ENCODE measurements at regions not wholly inside any gene's neighbourhood (a gene's known extent, or its start where the extent isn't known, plus 50 kb on each side); places are given as distances from the start of the nearest gene placed in this dataset.
A peak's percentile ranks its signal among the peaks of the same experiment; 100 is the strongest.

DNA sequence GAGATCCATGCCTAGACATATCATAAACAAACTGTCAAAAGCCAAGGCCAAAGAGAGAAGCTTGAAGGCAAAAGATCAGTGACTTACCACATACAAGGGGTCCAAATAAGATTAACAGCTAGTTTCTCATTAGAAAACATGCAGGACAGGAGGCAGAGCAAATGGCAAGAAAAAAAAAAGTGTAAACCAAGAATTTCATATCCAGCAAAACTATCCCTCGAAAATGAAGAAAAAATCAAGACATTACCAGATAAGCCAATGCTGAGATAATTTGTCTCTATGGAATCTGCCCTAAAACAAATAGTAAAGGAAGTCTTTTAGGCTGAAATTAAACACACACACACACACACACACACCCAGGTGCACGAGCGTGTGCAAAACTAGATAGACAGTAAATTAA is 99.6 kb upstream of the NSMCE3 start:
- Mint-ChIP-seq H3K27ac (ENCODE audit: low read depth, unreplicated experiment) (no peak overlapping the region), H3K27me3 (ENCODE audit: insufficient read depth, unreplicated experiment) (peaks cover 64% of the 10 kb centered on the region), H3K9me3 (ENCODE audit: unreplicated experiment) (peaks cover 17% of the 10 kb centered on the region), H3K4me1 (ENCODE audit: insufficient read depth, unreplicated experiment) (no peaks in the 10 kb centered on the region), H3K36me3 (ENCODE audit: insufficient read depth, unreplicated experiment) (no peaks in the 10 kb centered on the region), H3K4me3 (ENCODE audit: unreplicated experiment) (no peak overlapping the region)
- TF ChIP-seq, protein P1, sequence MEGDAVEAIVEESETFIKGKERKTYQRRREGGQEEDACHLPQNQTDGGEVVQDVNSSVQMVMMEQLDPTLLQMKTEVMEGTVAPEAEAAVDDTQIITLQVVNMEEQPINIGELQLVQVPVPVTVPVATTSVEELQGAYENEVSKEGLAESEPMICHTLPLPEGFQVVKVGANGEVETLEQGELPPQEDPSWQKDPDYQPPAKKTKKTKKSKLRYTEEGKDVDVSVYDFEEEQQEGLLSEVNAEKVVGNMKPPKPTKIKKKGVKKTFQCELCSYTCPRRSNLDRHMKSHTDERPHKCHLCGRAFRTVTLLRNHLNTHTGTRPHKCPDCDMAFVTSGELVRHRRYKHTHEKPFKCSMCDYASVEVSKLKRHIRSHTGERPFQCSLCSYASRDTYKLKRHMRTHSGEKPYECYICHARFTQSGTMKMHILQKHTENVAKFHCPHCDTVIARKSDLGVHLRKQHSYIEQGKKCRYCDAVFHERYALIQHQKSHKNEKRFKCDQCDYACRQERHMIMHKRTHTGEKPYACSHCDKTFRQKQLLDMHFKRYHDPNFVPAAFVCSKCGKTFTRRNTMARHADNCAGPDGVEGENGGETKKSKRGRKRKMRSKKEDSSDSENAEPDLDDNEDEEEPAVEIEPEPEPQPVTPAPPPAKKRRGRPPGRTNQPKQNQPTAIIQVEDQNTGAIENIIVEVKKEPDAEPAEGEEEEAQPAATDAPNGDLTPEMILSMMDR (IDR thresholded peaks at IDR 0.05; ENCODE audit: unreplicated experiment): no peak
- DNase-seq (ENCODE audit: unreplicated experiment): no peak
- CTCF ChIA-PET: no interaction called here
- POLR2A ChIA-PET: no interaction called here
- BruUV-seq (replicated peaks): no TSS peak
- intact Hi-C loops (cut with micrococcal nuclease): no loop called here

DNA sequence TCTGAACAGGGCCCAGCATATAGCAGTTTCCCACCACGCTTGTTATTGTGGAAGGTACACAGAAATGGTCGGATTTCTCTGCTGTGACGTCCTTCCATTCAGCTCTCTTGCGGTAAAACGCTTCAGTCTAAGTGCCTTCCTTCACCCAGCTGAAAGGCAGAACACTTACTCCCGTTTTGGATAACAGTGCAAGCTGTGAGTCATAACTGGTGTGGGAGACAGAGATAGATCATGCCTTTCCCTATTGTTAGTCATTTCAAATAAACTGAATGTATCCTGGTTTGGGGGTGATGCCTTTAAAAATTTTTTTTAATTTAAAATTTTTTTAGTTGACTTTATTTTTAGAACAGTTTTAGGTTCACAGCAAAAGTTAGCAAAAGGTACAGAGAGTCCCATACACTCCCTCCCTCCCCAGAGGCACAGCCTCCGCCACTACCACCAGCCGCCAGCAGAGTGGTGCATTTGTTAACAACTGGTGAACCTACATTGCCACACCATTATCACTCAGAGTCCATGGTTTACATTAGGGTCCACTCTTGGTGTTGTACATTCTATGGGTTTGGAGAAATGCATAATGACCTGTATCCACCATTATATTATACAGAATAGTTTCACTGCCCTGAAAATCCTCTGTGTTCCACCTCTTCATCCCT is 94.9 kb upstream of the NSMCE3 start:
- POLR2A ChIA-PET: no interaction called here
- CTCF ChIA-PET: interaction anchor here (0.6 to 1.5 kb wide), 3 partner anchors 72 to 606 kb away, joined by 3 to 4 read pairs (median 3); no protein-coding TSS in a partner anchor
- H3K36me3 Mint-ChIP-seq (ENCODE audit: insufficient read depth, unreplicated experiment): no peaks in the 10 kb centered on the region
- peak; percentile 4 for DNase-seq (ENCODE audit: unreplicated experiment)
- intact Hi-C loops (cut with micrococcal nuclease): no loop called here
- TF ChIP-seq, protein P1 (IDR thresholded peaks at IDR 0.05; ENCODE audit: unreplicated experiment): no peak
- H3K4me3 Mint-ChIP-seq (ENCODE audit: unreplicated experiment): no peak overlapping the region
- H3K27ac Mint-ChIP-seq (ENCODE audit: low read depth, unreplicated experiment): no peak overlapping the region
- H3K9me3 Mint-ChIP-seq (ENCODE audit: unreplicated experiment): peaks cover 8% of the 10 kb centered on the region
- H3K4me1 Mint-ChIP-seq (ENCODE audit: insufficient read depth, unreplicated experiment): no peaks in the 10 kb centered on the region
- BruUV-seq (replicated peaks): no TSS peak
- peaks cover 62% of the 10 kb centered on the region for H3K27me3 Mint-ChIP-seq (ENCODE audit: insufficient read depth, unreplicated experiment)

DNA sequence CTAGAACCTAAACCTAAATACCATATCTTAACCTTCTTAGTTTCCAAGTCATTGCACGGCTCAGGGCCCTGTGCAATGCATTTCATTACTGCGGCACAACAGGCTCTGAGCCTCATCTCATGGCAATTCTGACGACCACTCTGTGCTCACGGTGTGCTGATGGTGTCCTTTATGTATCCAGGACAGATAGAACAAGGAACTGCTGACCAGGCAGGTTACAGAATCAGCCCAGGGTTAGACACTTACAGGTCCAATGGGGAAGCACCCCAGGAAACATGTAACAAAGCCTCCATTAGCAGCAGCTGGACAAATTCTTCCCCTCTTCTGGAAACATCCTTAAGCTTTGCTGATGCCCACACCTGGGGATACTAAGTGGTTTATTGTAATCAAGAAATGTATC is 91.9 kb upstream of the NSMCE3 start:
- no peak for DNase-seq (ENCODE audit: unreplicated experiment)
- H3K27ac Mint-ChIP-seq (ENCODE audit: low read depth, unreplicated experiment): no peak overlapping the region
- BruUV-seq (replicated peaks): no TSS peak
- TF ChIP-seq, protein P1 (IDR thresholded peaks at IDR 0.05; ENCODE audit: unreplicated experiment): no peak
- no peaks in the 10 kb centered on the region for H3K4me1 Mint-ChIP-seq (ENCODE audit: insufficient read depth, unreplicated experiment)
- no peak overlapping the region for H3K4me3 Mint-ChIP-seq (ENCODE audit: unreplicated experiment)
- H3K9me3 Mint-ChIP-seq (ENCODE audit: unreplicated experiment): no peaks in the 10 kb centered on the region
- peaks cover 87% of the 10 kb centered on the region for H3K27me3 Mint-ChIP-seq (ENCODE audit: insufficient read depth, unreplicated experiment)
- intact Hi-C loops (cut with micrococcal nuclease): no loop called here
- H3K36me3 Mint-ChIP-seq (ENCODE audit: insufficient read depth, unreplicated experiment): no peaks in the 10 kb centered on the region
- ChIA-PET CTCF (no interaction called here), POLR2A (no interaction called here)

DNA sequence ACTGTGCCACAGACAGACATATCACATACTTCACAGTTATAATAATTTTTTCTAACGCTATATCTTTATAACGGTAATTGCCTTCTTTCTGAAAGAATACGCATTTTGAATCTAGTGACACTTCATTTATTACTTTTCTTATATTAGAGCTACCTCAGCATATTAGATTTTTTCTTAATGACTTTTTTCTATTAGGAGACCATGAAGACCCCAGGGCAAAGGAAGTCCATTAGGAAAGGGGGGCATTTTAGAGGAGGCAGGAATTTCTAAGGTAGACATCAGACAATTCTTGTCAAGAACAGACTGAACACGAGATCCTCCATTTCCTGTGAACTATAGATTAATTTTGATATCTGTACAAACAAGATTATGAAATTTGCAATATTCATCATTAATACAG is 90.5 kb upstream of the NSMCE3 start:
- POLR2A ChIA-PET: interaction anchor here (1.0 kb wide), 1 partner anchor 12 kb away, joined by 3 read pairs; no protein-coding TSS in a partner anchor
- no TSS peak for BruUV-seq (replicated peaks)
- intact Hi-C loops (cut with micrococcal nuclease): no loop called here

More for the DNA sequence above, 90.5 kb upstream of the NSMCE3 start:
- Mint-ChIP-seq H3K4me3 (ENCODE audit: unreplicated experiment) (no peak overlapping the region), H3K4me1 (ENCODE audit: insufficient read depth, unreplicated experiment) (no peaks in the 10 kb centered on the region), H3K9me3 (ENCODE audit: unreplicated experiment) (no peaks in the 10 kb centered on the region), H3K36me3 (ENCODE audit: insufficient read depth, unreplicated experiment) (no peaks in the 10 kb centered on the region), H3K27me3 (ENCODE audit: insufficient read depth, unreplicated experiment) (peaks cover 87% of the 10 kb centered on the region), H3K27ac (ENCODE audit: low read depth, unreplicated experiment) (no peak overlapping the region)
- CTCF ChIA-PET: no interaction called here
- DNase-seq (ENCODE audit: unreplicated experiment): no peak
- TF ChIP-seq, protein P1 (IDR thresholded peaks at IDR 0.05; ENCODE audit: unreplicated experiment): no peak
